Transverse colon (tissue), 4 donors: ENCODE measurements at regions not wholly inside any gene's neighbourhood (a gene's known extent, or its start where the extent isn't known, plus 50 kb on each side); places are given as distances from the start of the nearest gene placed in this dataset.

Source experiments
- DNase-seq: peaks from one replicate; pipeline ENCODE4 v3.0.0-alpha.2; 2019
- H3K27ac ChIP-seq, 4 donors: fragments of 200-600 bp; sonication (generic); 2 replicates each; pipeline ENCODE4 v1.5.1; 2016 to 2018; ENCODE audit warnings: inconsistent platforms in 4 of 4
- H3K27me3 ChIP-seq: fragments of 200-600 bp; sonication (generic); 2 replicates; pipeline ENCODE4 v1.5.1; 2017; ENCODE audit warnings: inconsistent platforms
- H3K36me3 ChIP-seq, 4 donors: fragments of 200-600 bp; sonication (generic); 2 replicates each; pipeline ENCODE4 v1.5.1; 2017 to 2019; ENCODE audit warnings: inconsistent platforms in 4 of 4
- H3K4me1 ChIP-seq, 4 donors: fragments of 200-600 bp; sonication (generic); 2 replicates each; pipeline ENCODE4 v1.5.1; 2017 to 2020; ENCODE audit warnings: inconsistent platforms in 4 of 4
- H3K4me3 ChIP-seq, 4 donors: fragments of 200-600 bp; sonication (generic); 1 replicate in 1 of 4; 2 replicates in 3 of 4; pipeline versions ENCODE4 v1.5.1 to v1.6.1; 2017 to 2019; ENCODE audit warnings: inconsistent platforms in 4 of 4
- H3K9me3 ChIP-seq, 2 donors: fragments of 200-600 bp; sonication (generic); 2 replicates each; pipeline ENCODE4 v1.5.1; 2017 to 2019; ENCODE audit warnings: inconsistent platforms in 2 of 2
- CTCF ChIP-seq, 5 experiments: fragments of 200-600 bp in 3 of 5; fragments of 450-650 bp in 2 of 5; sonication (generic) in 3 of 5; IDR thresholded peaks; 1 replicate in 2 of 5; 2 replicates in 3 of 5; pipeline ENCODE4 v1.5.1; 2016 to 2017; ENCODE audit warnings: antibody characterized with exemption in 5 of 5, inconsistent platforms in 3 of 5, mild to moderate bottlenecking in 2 of 5, moderate library complexity in 1 of 5
- EP300 ChIP-seq: sonication (generic); formaldehyde crosslinking; IDR thresholded peaks from one replicate; pipeline ENCODE4 v1.6.1; 2017; ENCODE audit warnings: antibody characterized with exemption, low read depth
- POLR2A ChIP-seq: fragments of 450-650 bp; IDR thresholded peaks from one replicate; pipeline ENCODE4 v1.6.1; 2016; ENCODE audit warnings: antibody characterized with exemption, mild to moderate bottlenecking, moderate library complexity
- POLR2AphosphoS5 ChIP-seq, 3 donors: sonication (generic); formaldehyde crosslinking; IDR thresholded peaks; one replicate each; pipeline ENCODE4 v1.6.1; 2016; ENCODE audit warnings: antibody characterized with exemption in 3 of 3
- WGBS, 2 donors: methylation state at CpG; one replicate each; pipeline ENCODE4 v1.1.5; 2018; ENCODE audit warnings: low coverage in 1 of 2; 5-methylcytosine and 5-hydroxymethylcytosine counted together
- in situ Hi-C, 4 donors: fragments of 200-750 bp; cut with MboI; loops; one replicate each; pipeline versions ENCODE4 v1.15.0 to v1.15.1; 2017; ENCODE audit warnings: low sequenced_read_pairs in 3 of 4, low pct_ligation_motif_present in 1 of 4, low pct_unique_long_range_greater_than_20kb in 1 of 4
- intact Hi-C: fragments of 100-400 bp; cut with DNase I; formaldehyde crosslinking; loops from one replicate; pipeline ENCODE4 v1.15.1; 2023; ENCODE audit warnings: low total_unique reads

- in situ Hi-C loops (no loop called here), intact Hi-C loops (no loop called here)
- no peak for DNase-seq
- Histone ChIP-seq H3K4me1 (no peaks in the 10 kb centered on the region), H3K36me3 (peaks cover 0 to 25% (median 5%) of the 10 kb centered on the region in 4 donors), H3K27me3 (no peaks in the 10 kb centered on the region), H3K27ac (no peak overlapping the region), H3K4me3 (no peak overlapping the region), H3K9me3 (no peaks in the 10 kb centered on the region)
- no peak for TF ChIP-seq POLR2AphosphoS5 (IDR thresholded peaks at IDR 0.05)
- TF ChIP-seq POLR2A: no peak
- no peak for TF ChIP-seq CTCF (IDR thresholded peaks at IDR 0.05)
- no peak for TF ChIP-seq EP300
- WGBS, 2 donors: 96 to 97% methylated on average over 8 to 11 of the region's 11 CpGs
Measured at GRCh38 chr15:62770111-62770660, 272.4 kb upstream of the TPM1 start.

GRCh38 chr15:62770752-62771151, 271.8 kb upstream of the TPM1 start:
- intact Hi-C loops: no loop called here
- H3K27ac ChIP-seq: no peak overlapping the region

GRCh38 chr15:62771234-62771633, 271.3 kb upstream of the TPM1 start:
- 69 to 85% methylated on average over 2 of the region's 2 CpGs for WGBS, 2 donors
- in situ Hi-C loops (no loop called here), intact Hi-C loops (no loop called here)
- no peaks in the 10 kb centered on the region for H3K4me1 ChIP-seq
- H3K4me3 ChIP-seq: no peak overlapping the region
- no peak for TF ChIP-seq CTCF (IDR thresholded peaks at IDR 0.05)
- TF ChIP-seq POLR2AphosphoS5 (IDR thresholded peaks at IDR 0.05): peak in 1 of 3 donors; percentile 10
- no peak for TF ChIP-seq POLR2A
- no peak for TF ChIP-seq EP300
- H3K27ac ChIP-seq: no peak overlapping the region
- DNase-seq: no peak
- H3K9me3 ChIP-seq: no peaks in the 10 kb centered on the region
- no peaks in the 10 kb centered on the region for H3K27me3 ChIP-seq
- H3K36me3 ChIP-seq: peaks cover 0 to 23% (median 5%) of the 10 kb centered on the region in 4 donors

More at GRCh38 chr15:62770752-62771151, 271.8 kb upstream of the TPM1 start:
- no peaks in the 10 kb centered on the region for H3K4me1 ChIP-seq
- peaks cover 0 to 25% (median 5%) of the 10 kb centered on the region in 4 donors for H3K36me3 ChIP-seq
- TF ChIP-seq POLR2A (no peak), POLR2AphosphoS5 (IDR thresholded peaks at IDR 0.05) (no peak), EP300 (no peak), CTCF (IDR thresholded peaks at IDR 0.05) (no peak)
- no peak for DNase-seq
- H3K27me3 ChIP-seq: no peaks in the 10 kb centered on the region
- H3K4me3 ChIP-seq: no peak overlapping the region
- in situ Hi-C loops: no loop called here
- WGBS, 2 donors: 77% methylated on average over 7 of the region's 7 CpGs; no CpG with 5 or more reads in 1 of the 2 donors
- no peaks in the 10 kb centered on the region for H3K9me3 ChIP-seq

- Histone ChIP-seq H3K27ac (no peak overlapping the region), H3K36me3 (peaks cover 0 to 14% (median 3%) of the 10 kb centered on the region in 4 donors), H3K9me3 (no peaks in the 10 kb centered on the region), H3K4me1 (no peaks in the 10 kb centered on the region), H3K27me3 (no peaks in the 10 kb centered on the region), H3K4me3 (no peak overlapping the region)
- in situ Hi-C loops: no loop called here
- WGBS, 2 donors: 69 to 72% methylated on average over 8 to 12 of the region's 12 CpGs
- DNase-seq: no peak
- intact Hi-C loops: no loop called here
- TF ChIP-seq CTCF (IDR thresholded peaks at IDR 0.05) (no peak), POLR2AphosphoS5 (IDR thresholded peaks at IDR 0.05) (no peak), EP300 (no peak), POLR2A (no peak)
Measured at GRCh38 chr15:62773369-62774165, 269.0 kb upstream of the TPM1 start.
